Type B pancreatic cell (in vitro differentiated cells): ENCODE measurements at regions not wholly inside any gene's neighbourhood (a gene's known extent, or its start where the extent isn't known, plus 50 kb on each side); places are given as distances from the start of the nearest gene placed in this dataset.
A peak's percentile ranks its signal among the peaks of the same experiment; 100 is the strongest.

Source experiments
- DNase-seq: peaks from one replicate; pipeline ENCODE4 v3.0.0; 2021; ENCODE audit warnings: mixed read lengths; ENCODE audit not compliant: unreplicated experiment; ENCODE audit errors: extremely low spot score
- H3K27ac Mint-ChIP-seq: 2 replicates; pipeline ENCODE4 v1.8.0; 2021; ENCODE audit warnings: mild to moderate bottlenecking, mixed read lengths
- H3K27me3 Mint-ChIP-seq: 2 replicates; pipeline ENCODE4 v1.8.0; 2021; ENCODE audit warnings: mixed read lengths
- H3K36me3 Mint-ChIP-seq: 2 replicates; pipeline ENCODE4 v1.8.0; 2021; ENCODE audit warnings: mixed read lengths
- H3K4me1 Mint-ChIP-seq: one replicate; pipeline ENCODE4 v1.8.0; 2021; ENCODE audit warnings: mixed read lengths; ENCODE audit not compliant: unreplicated experiment
- H3K4me3 Mint-ChIP-seq: 2 replicates; pipeline ENCODE4 v1.8.0; 2021; ENCODE audit warnings: mild to moderate bottlenecking, mixed read lengths
- H3K9me3 Mint-ChIP-seq: 2 replicates; pipeline ENCODE4 v1.8.0; 2021; ENCODE audit warnings: mixed read lengths
- TF ChIP-seq, protein P1 (sequence below): fragments of 200-600 bp; sonication (generic); conservative IDR thresholded peaks from 2 replicates; pipeline ENCODE4 v1.5.0; 2021; ENCODE audit warnings: antibody characterized with exemption, mild to moderate bottlenecking

DNA sequence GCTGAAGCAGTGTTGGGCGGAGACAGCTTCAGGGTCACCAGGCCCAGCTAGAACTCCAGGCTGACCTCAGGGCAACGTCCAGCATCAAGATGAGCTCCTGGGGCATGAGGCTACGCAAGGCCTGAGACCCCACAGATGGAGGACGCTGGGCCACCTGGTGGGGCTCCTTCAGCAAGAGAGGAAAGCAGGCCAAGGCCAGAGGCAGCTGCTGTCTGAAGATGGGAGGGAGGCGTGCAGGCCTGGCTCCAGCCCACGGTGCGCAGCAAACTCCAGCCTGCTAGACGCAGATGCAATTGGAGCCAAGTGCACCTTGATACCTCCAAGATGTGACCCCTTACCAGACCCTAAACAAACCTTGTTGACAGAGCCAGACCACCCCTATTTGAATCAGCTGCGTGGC is 220.9 kb upstream of the RREB1 start:
- TF ChIP-seq, protein P1, sequence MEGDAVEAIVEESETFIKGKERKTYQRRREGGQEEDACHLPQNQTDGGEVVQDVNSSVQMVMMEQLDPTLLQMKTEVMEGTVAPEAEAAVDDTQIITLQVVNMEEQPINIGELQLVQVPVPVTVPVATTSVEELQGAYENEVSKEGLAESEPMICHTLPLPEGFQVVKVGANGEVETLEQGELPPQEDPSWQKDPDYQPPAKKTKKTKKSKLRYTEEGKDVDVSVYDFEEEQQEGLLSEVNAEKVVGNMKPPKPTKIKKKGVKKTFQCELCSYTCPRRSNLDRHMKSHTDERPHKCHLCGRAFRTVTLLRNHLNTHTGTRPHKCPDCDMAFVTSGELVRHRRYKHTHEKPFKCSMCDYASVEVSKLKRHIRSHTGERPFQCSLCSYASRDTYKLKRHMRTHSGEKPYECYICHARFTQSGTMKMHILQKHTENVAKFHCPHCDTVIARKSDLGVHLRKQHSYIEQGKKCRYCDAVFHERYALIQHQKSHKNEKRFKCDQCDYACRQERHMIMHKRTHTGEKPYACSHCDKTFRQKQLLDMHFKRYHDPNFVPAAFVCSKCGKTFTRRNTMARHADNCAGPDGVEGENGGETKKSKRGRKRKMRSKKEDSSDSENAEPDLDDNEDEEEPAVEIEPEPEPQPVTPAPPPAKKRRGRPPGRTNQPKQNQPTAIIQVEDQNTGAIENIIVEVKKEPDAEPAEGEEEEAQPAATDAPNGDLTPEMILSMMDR: no peak
- Mint-ChIP-seq H3K4me1 (peaks cover 21% of the 10 kb centered on the region), H3K9me3 (peaks cover under 1% of the 10 kb centered on the region), H3K27ac (peak overlapping the region; percentile 88), H3K36me3 (peaks cover under 1% of the 10 kb centered on the region), H3K4me3 (no peak overlapping the region), H3K27me3 (no peaks in the 10 kb centered on the region)
- DNase-seq: no peak

DNA sequence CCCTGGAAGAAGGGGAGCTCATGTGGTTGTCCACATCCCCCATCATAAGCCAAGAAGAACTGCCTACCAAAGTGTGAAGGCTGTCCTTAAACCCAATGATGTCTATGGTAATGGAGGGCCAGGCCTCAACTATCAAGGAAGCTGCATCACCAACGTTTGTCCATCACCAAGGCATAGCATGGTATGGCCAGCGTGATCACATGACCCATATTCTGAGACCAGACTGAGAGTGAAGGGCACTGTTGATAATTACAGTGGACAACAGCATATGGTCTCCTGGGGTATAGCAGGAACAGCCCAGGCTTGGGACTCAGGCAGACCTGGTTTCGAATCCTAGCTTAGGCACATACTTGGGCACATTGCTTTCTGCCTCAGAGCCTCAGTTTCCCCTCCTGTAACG is 218.2 kb upstream of the RREB1 start:
- H3K27ac Mint-ChIP-seq: no peak overlapping the region

DNA sequence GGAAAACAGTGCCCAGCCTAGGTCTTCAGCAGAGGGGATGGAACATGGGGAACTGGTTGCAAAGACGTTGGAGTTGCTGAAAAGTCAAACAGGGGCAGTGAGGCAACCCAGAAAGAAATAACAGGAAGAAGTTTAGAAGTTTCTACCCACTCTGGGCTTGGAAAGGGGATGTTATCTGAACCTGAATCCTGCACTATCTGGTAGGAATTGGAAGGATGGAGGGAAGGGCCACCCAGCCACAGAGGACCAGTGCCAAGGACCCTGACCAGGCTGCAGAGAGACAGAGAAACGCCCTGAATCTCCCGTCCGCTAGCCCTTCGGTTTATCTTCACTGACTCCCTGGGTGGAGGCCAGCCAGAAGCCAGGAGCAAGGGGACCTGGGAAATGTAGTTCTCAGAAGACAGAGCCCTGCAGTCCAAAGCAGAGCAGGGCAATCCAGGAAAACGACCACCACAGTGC is 217.3 kb upstream of the RREB1 start:
- TF ChIP-seq, protein P1: no peak
- no peaks in the 10 kb centered on the region for H3K36me3 Mint-ChIP-seq
- H3K4me1 Mint-ChIP-seq: peaks cover 15% of the 10 kb centered on the region
- H3K4me3 Mint-ChIP-seq: no peak overlapping the region
- H3K27me3 Mint-ChIP-seq: no peaks in the 10 kb centered on the region
- no peaks in the 10 kb centered on the region for H3K9me3 Mint-ChIP-seq
- H3K27ac Mint-ChIP-seq: no peak overlapping the region
- no peak for DNase-seq

More for the DNA sequence above, 218.2 kb upstream of the RREB1 start:
- Mint-ChIP-seq H3K4me1 (peaks cover 15% of the 10 kb centered on the region), H3K36me3 (no peaks in the 10 kb centered on the region), H3K27me3 (no peaks in the 10 kb centered on the region), H3K9me3 (no peaks in the 10 kb centered on the region), H3K4me3 (no peak overlapping the region)
- DNase-seq: no peak
- TF ChIP-seq, protein P1: no peak

DNA sequence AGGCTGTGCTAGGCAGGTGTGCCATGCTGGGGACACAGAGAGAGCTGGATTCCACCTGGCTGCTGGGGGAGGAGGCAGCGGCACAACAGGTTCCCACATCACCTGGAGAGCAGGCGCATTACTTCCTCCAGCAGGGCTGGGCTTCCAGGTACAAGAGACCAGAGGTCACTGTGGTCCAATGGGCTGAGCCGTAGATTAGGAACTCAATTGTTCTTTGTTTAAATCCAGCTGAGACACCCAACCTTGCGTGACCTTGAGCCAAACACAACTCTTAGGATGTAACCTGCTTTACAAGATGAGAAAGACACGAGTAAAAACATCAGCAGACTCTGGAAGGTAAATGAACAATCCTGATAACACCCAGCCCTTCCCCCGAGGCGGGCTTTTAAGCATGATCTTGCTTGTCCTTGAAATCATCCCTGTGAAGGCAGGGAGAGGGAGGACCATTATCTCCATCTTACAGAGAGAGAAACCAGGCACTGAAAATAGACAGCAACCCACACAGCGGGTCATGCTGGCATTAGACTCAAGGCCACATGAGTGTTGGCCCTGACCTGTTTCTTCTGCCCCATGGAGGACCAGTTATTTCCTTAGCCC is 216.5 kb upstream of the RREB1 start:
- H3K27ac Mint-ChIP-seq: peak overlapping the region; percentile 91
- no peaks in the 10 kb centered on the region for H3K27me3 Mint-ChIP-seq
- H3K9me3 Mint-ChIP-seq: no peaks in the 10 kb centered on the region
- no peak for DNase-seq
- H3K36me3 Mint-ChIP-seq: no peaks in the 10 kb centered on the region
- TF ChIP-seq, protein P1: no peak
- H3K4me3 Mint-ChIP-seq: no peak overlapping the region
- peaks cover 10% of the 10 kb centered on the region for H3K4me1 Mint-ChIP-seq

DNA sequence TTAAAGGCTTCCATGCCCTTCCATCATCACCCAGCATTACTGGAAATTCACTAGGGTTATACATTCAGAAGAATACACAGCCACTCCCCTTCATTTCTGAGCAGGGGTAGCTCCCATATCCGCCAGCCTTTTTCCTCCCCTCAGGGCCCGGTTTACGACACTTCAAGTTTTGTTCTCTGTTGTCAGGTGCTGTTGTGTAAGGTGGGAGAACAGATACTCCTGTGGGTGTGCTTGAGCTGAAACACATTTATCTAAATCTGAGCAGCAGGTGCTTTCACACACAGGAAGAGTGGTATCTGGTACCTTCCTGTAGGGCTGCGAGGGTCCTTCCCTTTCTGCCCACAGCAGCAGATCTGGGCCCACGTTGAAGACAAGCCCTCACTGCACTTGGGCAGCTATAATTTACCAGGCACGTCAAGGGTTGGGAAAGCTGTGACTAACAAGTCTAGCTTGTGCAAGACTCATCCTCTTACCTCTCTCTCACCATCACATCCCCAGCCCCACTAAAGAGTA is 215.8 kb upstream of the RREB1 start:
- Mint-ChIP-seq H3K9me3 (no peaks in the 10 kb centered on the region), H3K27me3 (no peaks in the 10 kb centered on the region), H3K4me1 (peaks cover 5% of the 10 kb centered on the region), H3K27ac (peak overlapping the region; percentile 91), H3K4me3 (peak overlapping the region; percentile 44), H3K36me3 (no peaks in the 10 kb centered on the region)
- TF ChIP-seq, protein P1: no peak
- DNase-seq: no peak
